HG03520 (cell line): ENCODE measurements at regions not wholly inside any gene's neighbourhood (a gene's known extent, or its start where the extent isn't known, plus 50 kb on each side); places are given as distances from the start of the nearest gene placed in this dataset.
"Not testable (repeated sequence)": the region's sequence is repeated elsewhere in the genome, so short reads cannot be mapped to it uniquely, and the experiment has no call there.

Experiments used
- ATAC-seq: cut with Tn5 transposase; IDR thresholded peaks from one replicate; pipeline ENCODE4 v1.9.1; 2021; ENCODE audit warnings: mild to moderate bottlenecking, moderate library complexity; ENCODE audit not compliant: unreplicated experiment

DNA sequence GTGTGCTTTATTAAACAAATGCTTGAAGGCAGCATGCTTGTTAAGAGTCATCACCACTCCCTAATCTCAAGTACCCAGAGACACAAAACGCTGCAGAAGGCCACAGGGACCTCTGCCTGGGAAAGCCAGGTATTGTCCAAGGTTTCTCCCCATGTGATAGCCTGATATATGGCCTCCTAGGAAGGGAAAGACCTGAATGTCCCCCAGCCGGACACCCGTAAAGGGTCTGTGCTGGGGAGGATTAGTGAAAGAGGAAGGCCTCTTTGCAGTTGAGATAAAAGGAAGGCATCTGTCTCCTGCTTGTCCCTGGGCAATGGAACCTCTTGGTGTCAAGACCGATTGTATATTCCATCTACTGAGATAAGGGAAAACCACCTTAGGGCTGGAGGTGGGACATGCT lies 159.7 kb downstream of the ADRA2C start:
- not testable (repeated sequence) for ATAC-seq

DNA sequence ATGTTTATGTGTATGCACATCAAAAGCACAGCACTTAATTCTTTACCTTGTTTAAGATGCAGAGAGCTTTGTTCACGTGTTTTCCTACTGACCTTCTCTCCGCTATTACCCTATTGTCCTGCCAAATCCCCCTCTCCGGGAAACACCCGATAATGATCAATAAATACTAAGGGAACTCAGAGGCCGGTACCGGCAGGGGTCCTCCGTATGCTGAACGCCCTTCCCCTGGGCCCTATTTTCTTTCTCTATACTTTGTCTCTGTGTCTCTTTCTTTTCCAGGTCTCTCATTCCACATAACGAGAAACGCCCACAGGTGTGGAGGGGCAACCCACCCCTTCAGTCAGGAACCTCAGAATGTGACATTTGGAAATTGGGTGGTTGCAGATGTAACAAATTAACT lies 160.1 kb downstream of the ADRA2C start:
- ATAC-seq, result not testable (repeated sequence)

DNA sequence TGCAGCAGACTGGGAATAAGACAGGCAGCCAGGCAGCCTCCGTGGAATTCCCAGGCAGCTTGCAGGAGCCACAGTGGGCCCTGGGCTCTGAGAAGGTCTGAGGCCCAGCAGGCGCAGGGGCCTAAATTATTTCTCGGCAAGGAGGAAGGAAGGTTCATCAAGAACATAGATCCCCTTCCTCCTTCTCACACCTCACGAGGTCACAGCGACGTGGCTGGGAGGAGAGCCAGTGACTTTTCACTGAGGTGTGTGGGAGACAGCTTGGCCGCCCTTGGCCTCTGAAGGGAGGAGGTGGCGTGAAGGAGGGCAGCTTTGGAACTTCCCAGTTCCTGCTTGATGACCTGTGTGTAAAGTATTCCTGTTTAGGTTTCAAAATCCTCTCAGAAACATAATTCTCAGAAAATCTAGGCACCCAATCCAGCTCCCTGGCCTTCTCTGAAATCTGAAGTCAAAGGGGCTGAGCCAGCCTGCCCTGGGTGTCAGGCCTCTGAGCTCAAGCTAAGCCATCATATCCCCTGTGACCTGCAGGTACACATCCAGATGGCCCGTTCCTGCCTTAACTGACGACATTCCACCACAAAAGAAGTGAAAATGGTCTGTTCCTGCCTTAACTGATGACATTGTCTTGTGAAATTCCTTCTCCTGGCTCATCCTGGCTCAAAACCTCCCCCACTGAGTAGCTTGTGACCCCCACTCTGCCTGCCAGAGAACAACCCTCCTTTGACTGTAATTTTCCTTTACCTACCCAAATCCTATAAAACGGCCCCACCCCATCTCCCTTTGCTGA lies 161.0 kb downstream of the ADRA2C start:
- not testable (repeated sequence) for ATAC-seq

DNA sequence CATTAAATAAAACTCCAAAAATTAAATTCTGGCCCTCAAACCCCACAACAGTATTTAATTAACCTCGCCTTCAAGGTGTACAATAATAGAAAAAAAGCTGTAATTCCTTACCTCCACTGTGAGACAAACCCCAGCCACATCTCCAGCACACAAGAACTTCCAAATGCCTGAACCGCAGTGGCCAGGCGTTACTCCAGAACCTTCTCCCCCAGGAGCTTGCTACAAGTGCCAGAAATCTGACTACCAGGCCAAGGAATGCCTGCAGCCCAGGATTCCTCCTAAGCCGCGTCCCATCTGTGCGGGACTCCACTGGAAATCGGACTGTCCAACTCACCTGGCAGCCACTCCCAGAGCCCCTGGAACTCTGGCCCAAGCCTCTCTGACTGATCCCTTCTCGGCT lies 163.2 kb downstream of the ADRA2C start:
- ATAC-seq, result not testable (repeated sequence)

DNA sequence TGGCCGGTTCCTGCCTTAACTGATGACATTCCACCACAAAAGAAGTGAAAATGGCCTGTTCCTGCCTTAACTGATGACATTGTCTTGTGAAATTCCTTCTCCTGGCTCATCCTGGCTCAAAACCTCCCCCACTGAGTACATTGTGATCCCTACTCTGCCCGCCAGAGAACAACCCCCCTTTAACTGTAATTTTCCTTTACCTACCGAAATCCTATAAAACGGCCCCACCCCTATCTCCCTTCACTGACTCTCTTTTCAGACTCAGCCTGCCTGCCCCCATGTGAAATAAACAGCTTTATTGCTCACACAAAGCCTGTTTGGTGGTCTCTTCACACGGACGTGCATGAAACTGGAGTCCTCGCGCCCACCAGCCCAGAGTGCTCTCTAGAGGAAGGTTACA lies 166.5 kb downstream of the ADRA2C start:
- not testable (repeated sequence) for ATAC-seq

DNA sequence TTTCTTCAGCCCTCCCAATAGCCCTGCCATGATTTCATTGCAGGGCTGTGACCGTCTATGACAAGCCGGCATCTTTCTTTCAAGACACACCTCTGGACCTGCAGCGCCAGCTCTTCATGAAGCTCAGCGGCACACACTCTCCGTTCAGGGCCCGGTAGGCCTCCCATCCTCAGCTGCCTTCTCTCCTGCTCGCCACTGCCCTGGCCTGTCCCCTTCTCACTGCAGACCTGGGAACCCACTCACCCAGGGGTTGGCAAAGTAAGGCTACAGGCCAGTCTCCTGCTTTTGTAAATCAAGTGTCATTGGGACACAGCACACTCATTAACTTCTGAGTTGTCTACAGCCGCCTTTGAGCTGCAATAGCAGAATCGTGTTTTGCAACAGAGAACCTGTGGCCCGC lies 169.2 kb downstream of the ADRA2C start:
- ATAC-seq, result not testable (repeated sequence)

DNA sequence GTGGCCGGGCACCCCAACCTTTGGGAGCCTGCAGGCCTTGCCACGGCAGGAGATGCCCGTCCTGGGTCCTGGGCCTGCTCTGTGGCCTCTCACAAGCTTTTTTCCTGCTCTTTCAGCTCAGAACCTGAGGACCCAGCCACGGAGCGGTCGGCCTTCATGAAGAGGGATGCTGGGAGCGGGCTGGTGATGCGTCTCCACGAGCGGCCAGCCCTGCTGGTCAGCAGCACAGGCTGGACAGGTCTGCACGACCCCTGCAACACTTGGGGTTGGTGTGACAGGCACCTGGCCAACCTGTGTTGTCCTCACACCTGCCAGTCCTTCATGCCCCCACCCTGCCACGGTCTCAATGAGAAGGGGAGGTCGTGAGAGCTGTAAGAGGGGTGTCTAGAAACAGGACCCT lies 170.0 kb downstream of the ADRA2C start:
- ATAC-seq, result no peak

DNA sequence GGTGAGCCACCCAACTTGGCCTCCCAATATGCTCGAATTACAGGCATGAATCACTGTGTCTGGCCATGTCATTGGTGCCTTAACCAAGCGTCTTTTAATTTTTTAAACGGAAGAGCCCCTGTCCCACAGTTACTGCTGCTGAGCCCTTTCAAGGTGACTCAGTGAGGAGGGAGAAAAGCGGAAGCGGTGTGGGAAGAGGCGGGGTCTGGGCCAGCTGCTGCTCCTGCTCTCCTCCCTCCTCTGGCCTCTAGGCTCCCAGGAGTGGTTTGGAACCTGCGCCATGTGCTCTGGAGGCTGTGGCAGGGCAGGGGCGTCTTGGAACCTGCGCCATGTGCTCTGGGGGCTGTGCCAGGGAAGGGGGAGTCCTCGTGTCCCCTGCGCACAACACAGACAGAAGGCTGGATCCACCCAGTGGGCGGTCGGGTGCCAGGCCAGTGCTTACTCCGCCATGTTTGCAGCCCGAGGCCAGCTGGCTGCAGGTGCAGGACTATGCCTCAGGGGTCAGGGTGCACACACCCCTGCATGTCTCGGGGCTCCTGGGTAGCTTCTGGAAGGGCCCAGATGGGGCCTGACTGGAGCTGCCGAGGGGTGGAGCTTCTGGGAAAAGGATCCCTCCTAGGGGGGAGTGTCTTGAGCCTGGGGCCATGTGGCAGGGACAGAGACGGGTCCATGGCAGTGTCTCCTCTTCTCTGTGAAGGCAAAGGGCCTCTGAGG lies 171.8 kb downstream of the ADRA2C start:
- ATAC-seq, result not testable (repeated sequence)

DNA sequence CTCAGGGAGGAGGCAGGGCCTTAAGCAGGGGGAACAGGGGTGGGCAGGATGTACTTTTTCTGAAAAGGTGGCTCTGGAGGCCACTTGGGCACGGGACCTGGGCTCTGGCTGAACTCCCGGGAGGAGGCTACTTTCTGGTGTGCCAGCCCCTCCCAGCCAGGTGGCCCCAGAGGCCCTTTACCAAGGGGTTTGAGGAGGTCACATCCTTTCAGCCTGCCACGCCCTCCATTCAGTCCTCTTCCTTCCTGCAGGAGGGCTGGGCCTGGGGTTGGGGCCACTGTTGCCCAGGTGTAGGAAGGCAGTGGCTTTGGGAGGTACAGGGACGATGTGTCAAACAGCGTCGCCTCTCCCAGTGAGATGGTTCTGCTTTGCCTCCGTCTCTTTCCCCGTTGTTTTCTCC lies 172.5 kb downstream of the ADRA2C start:
- not testable (repeated sequence) for ATAC-seq

DNA sequence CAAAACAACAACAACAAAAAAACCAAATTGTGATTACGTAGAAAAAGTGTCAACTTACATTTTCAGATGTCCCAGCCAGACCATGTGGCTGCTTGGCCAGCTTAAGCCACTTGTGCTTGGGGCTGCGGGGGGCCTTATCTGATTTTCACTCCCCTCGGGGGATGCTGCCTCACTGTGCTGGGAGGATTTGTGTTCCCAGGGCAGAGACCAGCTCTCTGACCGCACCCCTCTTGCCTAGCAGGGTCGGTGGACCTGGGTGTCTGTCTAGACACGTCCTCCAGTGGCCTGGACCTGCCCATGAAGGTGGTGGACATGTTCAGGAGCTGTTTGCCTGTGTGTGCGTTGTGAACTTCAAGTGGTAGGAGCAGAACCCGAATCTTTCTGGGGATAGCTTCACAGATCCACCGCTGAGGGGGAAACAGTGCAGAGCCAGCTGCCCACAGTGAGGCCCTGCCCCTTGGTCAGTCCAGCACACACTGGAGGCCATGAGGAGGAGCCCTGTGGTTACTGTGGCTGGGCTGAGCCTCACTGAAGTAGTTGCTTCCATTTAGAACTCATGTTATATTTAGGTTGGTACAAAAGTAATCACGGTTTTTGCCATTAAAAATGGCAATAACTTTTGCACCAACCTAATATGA lies 173.9 kb downstream of the ADRA2C start:
- not testable (repeated sequence) for ATAC-seq

DNA sequence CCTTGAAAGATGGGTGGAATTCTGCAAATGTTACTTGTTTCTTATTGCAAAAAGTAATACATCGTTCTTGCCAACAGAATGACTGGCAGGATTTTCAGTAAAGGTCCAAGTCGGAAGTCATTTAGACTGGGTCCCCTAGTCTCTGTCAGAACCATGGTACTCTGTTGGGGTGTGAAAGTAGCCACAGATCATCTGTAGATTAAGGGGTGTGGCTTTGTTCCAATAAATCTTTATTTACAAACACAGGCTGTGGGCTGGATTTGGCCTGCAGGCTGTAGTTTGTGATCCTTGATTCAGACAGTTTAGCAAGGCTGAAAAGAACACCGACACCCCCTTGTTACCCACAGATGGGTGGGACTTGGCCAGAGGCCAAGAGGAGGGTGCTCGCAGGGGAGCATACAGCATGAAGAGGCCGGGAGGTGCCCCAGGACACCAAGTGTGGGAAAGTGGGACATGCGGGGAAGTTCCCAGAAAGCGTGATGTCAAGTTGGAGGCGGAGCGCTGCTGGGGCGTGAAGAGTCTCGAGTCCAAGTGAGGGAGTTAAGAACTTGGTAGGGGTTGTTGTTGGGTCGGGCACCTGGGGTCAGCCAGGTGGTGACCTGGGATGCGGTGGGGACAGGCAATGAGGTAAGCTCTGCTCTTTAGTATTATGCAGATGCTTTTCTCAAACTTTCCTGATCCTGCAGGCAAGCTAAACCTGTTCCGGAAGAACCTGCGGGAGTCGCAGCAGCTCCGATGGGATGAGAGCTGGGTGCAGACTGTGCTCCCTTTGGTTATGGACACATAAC lies 175.7 kb downstream of the ADRA2C start:
- not testable (repeated sequence) for ATAC-seq

DNA sequence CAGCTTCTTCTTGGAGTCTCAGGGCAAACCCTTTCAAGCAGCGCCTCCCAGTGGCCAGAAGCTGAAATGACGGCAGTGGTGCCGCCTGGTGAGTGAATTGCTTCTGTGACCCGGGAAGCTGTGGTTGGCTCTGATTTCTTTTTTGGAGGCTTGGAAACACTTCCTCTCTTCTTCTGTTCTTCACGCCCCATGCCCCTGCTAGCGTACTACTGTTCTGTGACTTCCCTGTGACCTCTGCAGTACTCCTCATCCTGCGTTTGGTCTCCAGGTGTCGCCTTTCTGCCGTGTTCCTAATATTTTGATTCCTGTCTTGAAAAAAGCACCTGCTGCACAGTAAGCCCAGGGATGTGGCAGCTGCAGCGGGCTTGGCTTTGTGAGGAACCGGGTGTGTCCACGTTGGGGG lies 176.4 kb downstream of the ADRA2C start:
- ATAC-seq, result not testable (repeated sequence)

DNA sequence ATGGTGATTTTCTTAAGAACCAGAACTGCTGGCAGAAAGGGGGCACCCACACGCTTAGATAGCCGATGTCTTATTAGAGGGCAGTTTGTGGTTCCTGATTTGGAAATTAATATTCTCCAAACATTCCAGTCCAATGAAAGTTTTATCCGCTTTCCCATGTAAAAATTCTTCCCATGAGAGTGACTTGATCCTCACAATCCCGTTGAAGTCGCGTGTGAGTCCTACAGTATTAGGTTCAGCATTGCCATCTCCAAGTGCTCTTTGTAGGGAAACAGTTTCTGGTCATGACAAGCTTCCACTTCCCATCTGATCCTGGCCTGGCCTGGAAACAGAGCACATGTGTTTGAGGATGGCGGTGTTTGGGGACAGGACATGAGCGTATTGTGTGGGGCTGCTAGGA lies 176.9 kb downstream of the ADRA2C start:
- ATAC-seq, result not testable (repeated sequence)

DNA sequence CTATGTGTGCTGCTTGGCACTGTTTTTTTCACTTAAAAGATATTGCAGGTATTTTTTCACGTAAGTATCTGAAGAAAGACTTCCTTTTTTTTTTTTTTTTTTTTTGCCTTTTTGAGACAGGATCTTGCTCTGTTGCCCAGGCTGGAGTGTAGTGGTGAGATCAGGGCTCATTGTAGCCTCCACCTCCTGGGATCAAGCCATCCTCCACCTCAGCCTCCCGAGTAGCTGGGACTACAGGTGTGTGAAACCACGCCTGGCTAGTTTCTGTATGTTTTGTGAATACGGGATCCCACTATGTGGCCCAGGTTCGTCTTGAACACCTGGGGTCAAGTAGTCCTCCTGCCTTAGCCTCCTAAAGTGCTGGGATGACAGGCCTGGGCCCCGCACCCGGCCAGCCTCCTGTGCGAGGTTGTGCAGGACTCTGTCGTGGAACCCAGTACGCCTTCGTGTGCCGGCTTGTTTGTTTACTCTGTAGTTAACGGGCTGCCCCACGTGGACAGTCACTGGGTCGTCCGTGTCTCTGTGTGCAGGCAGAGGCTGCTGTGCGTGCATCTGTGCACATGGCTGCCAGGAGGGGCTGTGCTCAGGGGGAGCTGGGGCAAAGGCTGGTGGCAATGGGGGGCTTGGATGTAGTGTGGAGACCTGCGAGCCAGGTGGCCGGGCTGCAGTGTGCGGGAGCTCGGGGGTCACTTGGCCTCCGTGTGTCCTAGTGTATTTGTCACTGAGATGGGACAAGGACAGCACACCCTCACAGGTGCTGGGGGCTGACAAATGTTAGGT lies 179.5 kb downstream of the ADRA2C start:
- ATAC-seq, result no peak

DNA sequence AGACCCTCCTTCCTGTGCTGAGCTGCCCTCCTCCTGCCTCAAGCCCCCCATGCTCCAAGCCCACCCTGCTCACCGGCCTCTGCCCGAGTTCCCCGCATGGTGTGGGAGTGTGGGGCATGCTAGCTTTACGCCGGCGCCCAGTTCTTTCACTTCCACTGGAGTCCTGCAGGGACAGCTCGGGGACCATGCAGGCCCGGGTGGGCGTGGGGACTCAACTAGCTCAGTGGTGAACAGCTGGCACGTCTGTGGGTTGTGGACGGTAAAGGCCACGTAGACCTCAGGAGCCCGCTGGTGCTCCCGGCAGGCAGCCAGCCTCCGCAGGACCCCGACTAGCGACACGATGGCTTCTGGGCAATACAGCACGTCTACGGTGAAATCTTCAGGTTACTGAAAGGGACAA lies 180.4 kb downstream of the ADRA2C start:
- ATAC-seq, result not testable (repeated sequence)

DNA sequence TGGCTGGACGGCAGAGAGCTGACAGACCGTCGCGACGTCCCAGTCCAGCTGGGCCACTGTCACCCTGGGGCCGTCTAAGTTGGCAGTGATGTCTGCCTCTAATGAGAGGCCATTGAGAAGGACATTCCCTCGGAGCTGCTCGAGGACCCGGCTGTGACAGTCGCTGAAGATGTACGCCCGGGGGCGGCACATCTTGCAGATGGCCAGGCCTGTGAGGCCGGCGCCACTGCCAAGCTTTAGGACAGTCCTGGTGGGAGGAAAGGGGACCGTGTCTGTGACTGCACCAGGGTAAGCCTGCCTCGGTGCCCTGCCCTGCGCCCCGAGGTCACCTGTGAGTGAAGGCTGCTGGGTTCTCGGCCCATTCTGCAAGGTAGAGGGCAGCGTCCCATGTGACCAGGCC lies 181.6 kb downstream of the ADRA2C start:
- ATAC-seq, result not testable (repeated sequence)

DNA sequence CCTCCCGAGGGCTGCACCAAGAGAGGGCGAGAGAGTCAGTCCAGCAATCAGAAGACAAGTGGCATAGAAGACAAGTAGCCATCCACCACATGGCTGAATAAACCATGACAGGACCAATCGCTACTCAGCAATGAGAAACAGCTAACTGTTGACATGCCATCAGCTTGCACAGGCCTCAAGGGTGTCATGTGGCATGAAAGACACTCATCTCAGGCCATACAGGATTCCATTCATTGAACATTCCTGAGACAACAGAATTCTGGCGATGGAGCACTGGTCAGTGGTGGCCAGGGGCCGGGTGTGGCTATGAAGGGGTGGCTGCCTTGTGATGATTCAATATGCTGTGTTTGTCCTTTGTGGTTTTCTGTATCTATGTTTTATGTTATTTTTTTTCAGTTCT lies 182.0 kb downstream of the ADRA2C start:
- not testable (repeated sequence) for ATAC-seq

DNA sequence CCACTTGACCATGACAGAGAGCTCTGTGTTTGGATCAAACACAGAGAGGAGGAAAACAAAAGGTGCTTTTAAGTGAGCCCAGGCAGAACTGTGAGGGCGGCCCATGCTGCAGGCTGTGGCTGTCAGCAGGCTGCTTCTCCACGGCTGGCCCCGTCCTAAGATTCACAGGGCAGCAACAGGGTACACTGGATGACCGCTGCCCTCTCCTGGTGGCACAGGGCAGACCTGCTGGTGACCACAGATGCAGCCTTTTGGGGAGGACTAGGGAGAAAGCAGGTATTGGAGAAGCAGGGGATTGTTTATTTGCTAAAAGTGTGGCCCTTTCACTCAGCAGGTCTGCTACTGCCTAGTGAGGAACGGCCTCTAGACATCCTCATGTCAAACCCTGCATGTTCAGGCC lies 183.7 kb downstream of the ADRA2C start:
- ATAC-seq, result not testable (repeated sequence)

DNA sequence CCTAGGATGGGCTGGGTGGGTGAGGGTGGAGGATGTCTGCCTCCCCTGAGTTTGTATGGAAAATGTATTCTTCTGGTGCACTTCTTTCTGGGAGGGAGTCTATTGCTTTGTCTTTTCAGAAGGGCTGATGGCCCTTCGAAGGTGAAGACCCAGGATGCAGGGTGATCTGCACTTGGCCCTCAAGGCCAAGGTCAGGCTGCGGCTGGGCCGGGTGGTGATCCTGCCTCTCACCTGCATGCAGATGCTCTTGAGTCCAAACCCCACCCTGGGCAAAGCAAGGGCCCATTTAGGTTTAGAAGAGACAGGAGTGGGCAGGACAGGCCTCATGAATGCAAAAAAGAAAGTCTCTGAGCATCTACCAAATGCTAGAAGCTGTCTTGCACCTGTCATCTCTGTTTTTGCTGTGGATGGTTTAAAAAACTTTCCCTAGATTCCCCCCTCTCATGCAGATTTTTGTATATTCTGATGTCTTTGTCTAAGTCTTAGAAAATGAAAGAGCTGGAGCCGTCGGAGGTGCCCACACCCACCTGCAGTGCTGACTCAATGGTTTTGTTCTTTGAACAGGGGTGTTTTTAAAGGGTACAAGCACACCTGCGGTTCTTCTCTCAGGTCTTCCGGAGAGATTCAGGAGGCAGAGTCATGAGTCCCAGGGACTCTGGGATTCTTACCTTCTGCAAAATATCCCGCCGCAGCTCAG lies 186.4 kb downstream of the ADRA2C start:
- not testable (repeated sequence) for ATAC-seq

DNA sequence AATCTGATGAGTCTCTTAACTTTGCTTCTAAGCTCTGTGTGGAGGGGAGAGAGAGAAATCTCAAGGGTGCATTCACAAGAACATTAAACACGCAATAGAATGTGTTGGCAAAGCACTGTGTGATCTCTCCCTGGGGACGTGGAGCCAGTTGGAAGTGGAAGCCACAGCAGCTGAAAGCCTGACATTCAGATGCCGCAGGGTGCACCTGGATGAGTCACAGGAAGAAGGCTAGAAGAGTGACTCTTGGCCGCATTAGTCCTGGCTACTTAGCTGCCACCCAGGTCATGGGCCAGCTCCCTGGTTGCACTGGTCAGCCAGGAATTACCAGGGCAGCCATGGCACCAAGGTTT lies 186.9 kb downstream of the ADRA2C start:
- ATAC-seq, result not testable (repeated sequence)
